GM21528 (cell line): ENCODE measurements at regions not wholly inside any gene's neighbourhood (a gene's known extent, or its start where the extent isn't known, plus 50 kb on each side); places are given as distances from the start of the nearest gene placed in this dataset.

Source experiments
- ATAC-seq: cut with Tn5 transposase; IDR thresholded peaks from one replicate; pipeline ENCODE4 v1.9.1; 2021; ENCODE audit warnings: mild to moderate bottlenecking, moderate library complexity; ENCODE audit not compliant: unreplicated experiment, low FRiP score

- no peak for ATAC-seq
These were observed 127.8 kb upstream of the TIAM1 start for GRCh38 chr21:31471865-31472264.

GRCh38 chr21:31470896-31471694, 127.0 kb upstream of the TIAM1 start:
- ATAC-seq = no peak

GRCh38 chr21:31460980-31461379, 116.9 kb upstream of the TIAM1 start:
- no peak for ATAC-seq

DNA sequence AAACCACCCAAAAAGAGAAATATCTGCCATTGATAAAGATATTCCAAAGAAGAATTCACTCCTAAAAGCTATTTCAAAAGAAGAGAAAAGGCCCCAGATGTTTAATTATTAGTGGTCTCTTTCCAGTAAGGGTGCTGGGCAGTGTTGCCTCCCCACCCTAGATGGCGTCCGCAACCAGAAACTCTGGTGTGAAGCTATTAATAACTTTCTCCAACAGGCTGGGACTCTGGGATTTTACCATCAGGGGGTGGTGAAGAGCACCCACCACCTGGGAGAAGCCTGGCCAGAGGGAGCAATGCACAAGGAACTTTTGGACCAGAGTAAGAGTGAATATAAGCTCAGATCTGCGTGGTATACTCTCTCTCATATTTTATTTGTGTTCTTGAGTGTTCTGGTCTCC, 115.4 kb upstream of the TIAM1 start:
- ATAC-seq = no peak

- no peak for ATAC-seq
These were observed 113.6 kb upstream of the TIAM1 start for GRCh38 chr21:31457675-31458074.

- no peak for ATAC-seq
These were observed 112.1 kb upstream of the TIAM1 start for GRCh38 chr21:31456201-31456600.

DNA sequence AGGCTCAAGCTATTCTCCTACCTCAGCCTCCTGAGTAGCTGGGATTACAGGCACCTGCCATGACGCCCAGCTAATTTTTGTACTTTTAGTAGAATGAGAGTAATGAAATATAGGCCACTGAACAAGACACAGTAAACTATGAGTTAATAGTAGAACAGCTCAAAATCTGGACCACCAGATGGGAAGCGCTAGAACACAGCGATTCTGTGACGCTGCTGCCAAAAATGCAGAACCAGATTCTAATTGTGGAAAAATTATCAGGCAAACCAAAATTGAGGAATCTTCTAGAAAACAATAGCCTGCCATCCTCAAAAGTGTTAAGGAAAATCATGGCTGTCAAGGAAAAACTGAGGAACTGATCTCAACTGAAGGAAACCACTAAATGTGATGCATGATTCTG, 111.4 kb upstream of the TIAM1 start:
- no peak for ATAC-seq

DNA sequence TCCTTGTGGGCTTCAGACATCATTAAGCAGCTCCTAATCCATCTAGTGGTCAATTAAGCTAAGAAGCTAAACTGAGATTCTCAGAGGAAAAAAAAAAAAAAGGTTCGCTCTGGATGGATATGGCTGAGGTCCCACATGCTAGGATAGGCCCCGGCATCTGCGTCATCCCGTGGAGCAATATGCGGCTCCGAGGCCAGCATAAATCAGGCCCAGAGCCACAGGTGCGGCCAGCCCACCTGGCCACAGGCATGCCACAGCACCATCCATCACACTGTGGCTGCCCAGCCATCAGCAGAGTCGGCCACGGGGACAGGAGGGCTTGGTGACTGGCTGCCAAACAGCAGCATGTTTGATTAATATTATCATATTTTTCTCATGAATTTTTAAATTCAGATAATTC, 106.9 kb upstream of the TIAM1 start:
- no peak for ATAC-seq

- no peak for ATAC-seq
These were observed 106.0 kb upstream of the TIAM1 start for GRCh38 chr21:31449921-31450535.

- ATAC-seq = no peak
These were observed 104.4 kb upstream of the TIAM1 start for GRCh38 chr21:31448496-31448895.

- ATAC-seq = no peak
These were observed 103.4 kb upstream of the TIAM1 start for GRCh38 chr21:31447505-31447904.

DNA sequence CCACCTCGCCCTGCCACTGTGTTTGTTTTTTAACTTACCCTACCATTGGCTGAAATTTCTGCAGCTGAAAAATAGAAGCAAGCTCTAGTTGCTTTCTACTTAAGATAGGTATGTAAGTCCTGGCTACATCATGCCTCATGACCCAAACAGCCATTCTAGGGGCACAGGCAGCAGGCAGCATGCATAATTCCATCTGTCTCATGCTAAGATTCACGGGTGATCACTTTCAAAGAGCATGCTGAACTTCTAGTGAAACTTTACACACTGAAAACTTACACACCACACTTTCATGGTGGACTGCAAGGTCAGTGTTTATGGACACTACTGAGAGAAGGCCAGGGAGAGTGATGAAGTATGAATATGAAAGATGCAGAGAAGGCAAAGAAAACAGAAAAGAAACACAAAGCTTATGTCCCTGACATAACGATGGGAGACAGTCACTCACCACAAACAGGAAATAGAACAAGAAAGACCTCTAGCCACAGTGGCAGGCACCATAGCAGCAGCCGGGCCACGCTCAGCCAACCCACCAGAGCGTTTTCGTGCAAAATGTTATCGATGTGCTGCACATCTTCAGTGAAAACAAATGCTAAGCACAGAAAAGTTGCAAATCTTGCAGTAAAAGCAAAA, 102.3 kb upstream of the TIAM1 start:
- ATAC-seq = peak; percentile 88

GRCh38 chr21:31445137-31445536, 101.1 kb upstream of the TIAM1 start:
- ATAC-seq = no peak

DNA sequence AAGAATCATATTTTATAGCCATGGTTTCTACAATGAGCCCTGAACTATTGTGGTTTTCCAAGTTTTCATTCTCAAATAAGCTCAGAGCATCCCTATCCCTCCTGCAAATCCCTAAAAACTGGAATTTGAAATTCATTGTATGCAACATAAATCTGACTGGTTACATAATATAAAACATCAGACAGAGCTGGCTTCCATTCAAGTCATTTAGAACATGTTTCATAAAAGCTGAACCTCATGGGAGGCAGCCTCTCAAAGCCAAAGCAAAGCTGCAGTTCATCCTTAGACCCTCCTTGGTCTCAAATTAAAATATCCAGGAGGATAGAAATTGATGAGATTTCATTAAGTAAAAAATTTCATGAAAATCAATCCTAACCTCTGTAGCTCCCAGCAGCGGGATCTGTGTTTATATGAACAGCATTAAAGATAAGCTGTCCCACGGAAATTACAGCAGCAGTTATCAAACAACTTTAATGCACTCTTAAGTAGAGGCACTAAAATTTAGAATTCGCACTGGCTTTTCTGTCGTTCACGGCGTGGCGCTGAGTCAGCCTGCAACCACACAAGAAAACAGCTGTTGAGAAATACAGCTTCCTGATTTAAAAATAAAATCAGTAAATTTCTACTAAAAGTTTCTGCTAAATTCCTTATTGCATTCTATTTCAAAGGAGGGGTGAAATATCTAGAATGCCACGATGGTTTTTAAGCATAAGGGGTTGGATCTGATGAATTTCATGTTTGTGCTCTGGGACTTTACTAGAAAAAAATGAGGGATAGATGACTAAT, 99.9 kb upstream of the TIAM1 start:
- ATAC-seq = no peak

DNA sequence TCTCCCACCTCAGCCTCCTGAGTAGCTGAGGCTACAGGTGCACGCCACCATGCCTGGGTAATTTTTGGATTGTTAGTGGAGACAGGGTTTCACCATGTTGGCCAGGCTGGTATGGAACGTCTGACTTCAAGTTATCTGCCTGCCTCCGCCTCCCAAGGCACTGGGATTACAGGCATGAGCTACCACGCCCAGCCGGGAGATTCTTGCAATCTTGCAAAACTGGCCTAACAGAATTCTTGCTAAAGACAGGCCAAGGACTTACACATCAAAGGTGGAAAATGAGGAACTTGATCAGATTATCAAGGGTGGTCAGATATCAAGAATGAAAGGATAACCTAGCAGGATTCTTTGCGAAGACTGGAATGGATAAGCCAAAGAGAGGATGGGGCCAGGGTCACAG, 98.3 kb upstream of the TIAM1 start:
- no peak for ATAC-seq

DNA sequence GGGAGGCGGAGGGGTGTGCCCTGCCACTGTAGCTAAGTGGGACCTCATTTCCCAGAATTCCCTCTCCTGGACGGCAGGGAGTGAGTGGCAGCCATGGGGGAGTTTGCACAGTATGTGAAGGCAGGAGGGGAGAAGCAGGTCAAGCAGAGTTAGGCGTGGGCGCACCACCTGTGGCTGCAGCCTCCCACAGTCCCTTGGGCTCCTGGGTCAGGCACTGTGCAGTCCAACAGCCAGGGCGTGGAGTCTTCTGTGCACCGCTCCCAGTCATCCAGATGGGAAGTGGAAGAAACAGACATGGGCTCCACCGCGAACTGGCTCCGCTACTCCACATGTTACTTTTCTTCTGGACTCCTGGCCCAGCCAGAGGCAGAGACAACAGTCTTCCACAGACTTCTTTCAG, 85.4 kb upstream of the TIAM1 start:
- ATAC-seq = no peak

DNA sequence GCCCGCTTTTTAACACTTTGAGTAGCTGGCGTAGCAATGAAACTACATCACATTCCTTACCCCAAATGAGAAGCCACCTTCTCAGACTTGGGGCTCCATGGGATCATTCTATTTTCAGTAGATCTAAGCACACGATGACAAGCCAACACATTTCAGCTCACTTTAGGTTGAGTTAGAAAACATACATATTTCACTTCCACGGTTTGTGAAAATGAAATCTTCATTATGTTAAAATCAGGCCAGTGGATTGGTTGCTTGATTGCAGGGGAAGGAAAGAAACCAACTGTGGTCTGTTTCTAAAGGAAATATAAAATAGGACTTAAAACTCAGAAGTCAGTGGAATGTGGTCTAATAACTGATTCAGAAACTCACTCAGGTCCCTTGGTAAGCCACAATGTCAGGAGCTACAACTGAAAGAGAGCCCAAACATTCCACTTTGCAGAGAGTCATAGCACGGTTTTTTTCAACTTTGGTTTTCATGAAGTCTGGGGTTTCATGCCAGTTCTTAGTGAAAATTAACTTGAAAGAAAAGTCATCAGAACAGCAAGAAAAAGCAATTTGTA, 82.3 kb upstream of the TIAM1 start:
- no peak for ATAC-seq

- ATAC-seq = no peak
These were observed 81.1 kb upstream of the TIAM1 start for GRCh38 chr21:31425138-31425537.

GRCh38 chr21:31424058-31424457, 80.0 kb upstream of the TIAM1 start:
- ATAC-seq = no peak

GRCh38 chr21:31420988-31421387, 76.9 kb upstream of the TIAM1 start:
- ATAC-seq = no peak

- ATAC-seq = no peak
These were observed 76.3 kb upstream of the TIAM1 start for GRCh38 chr21:31420354-31420753.
